HG02852 (cell line): ENCODE measurements at regions not wholly inside any gene's neighbourhood (a gene's known extent, or its start where the extent isn't known, plus 50 kb on each side); places are given as distances from the start of the nearest gene placed in this dataset.

Experiments
- ATAC-seq: cut with Tn5 transposase; IDR thresholded peaks from one replicate; pipeline ENCODE4 v1.9.1; 2021; ENCODE audit warnings: mild to moderate bottlenecking, moderate library complexity; ENCODE audit not compliant: unreplicated experiment

DNA sequence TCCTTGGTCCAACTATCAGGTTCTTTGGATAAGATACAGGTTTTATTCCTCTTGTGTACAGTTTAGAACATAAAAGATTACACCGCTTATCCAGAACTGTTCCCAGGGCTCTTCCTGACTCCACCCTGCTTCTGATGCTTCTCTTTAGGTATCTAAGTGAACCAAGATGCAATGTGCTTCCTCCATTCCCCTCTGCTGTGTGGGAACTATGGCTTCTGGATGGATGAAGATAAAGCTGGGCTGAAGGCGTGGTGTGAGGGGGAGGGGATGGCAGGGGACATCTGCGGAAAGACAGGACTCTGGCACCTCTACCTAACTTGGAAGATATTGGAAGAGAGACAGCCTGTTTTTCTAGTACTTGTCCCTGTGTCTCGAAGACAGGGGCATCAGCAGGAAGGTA is 209.9 kb upstream of the TBX20 start:
- no peak for ATAC-seq

GRCh38 chr7:35463176-35463700 is 209.3 kb upstream of the TBX20 start:
- no peak for ATAC-seq

DNA sequence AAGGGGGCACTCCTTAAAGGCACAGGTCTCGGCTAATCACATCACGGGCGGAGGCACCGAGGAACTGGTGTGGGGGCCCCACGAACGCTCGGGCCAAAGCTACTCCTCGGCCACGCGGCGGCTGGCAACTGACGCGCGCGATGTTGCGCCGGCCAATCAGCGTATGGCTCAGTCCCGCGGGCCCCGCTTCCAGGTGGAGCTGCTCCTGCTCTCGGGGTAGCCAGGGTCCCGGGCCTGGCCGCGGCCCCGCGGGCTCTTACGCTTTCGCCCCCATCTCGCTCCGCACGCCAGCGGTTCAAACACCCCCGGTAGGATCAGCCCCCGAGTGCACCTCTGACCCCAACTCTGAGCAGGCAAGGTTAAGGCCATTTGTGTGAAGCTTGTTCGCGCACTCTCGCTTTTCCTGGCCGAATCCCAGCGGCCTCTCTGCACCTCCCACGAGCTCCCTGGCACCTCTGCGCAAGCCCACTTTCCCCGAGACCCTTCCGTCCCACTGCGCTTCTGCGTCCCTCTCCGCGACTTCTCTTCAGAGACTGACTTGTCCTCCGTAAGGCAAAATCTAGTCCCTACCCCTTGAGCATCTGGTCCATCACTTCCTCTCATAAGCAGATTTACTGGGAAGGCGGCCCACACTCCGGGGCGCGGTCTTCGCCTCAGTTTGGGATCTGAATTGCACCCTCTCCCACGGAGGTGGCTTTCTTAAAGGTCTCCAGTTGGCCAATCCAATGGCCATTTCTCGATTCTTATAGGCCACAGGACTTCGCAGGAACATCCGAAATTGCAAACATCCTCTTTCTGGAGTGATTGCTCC is 200.9 kb upstream of the TBX20 start:
- no peak for ATAC-seq

- no peak for ATAC-seq
Observed at GRCh38 chr7:35450456-35451214, 196.7 kb upstream of the TBX20 start.

GRCh38 chr7:35448486-35448885 is 194.6 kb upstream of the TBX20 start:
- no peak for ATAC-seq

GRCh38 chr7:35446091-35446490 is 192.2 kb upstream of the TBX20 start:
- ATAC-seq = no peak

DNA sequence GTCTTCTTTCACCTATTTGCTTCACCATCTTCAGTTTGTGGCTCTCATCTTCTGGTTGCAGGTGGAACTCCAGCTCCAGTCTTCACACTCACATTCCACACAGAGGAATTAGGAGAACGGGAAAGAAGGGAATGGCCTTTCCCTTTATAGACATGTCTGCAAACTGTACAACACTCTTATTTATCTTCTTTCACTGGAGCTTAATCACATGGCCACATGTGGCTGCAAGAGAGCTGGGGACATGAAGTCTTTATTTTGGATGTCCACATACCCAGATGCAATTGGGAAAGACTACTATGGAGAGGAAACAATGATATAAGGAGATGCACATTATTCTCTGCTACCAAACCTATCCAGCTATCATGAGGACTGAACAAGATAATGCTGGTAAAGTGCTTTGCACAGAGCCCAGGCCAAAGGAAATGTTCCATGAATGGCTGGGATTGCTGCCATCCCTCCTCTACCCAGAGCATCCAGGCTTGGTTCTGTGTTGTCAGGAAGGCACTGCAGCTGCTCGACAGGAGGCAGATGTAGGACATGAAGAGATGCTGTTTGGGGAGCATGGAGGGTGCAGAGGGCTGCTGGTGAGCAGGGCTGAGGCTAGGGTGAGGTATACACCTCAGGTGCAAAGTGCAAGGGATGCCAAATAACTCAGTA is 183.8 kb upstream of the TBX20 start:
- ATAC-seq = no peak

- ATAC-seq = no peak
Observed at GRCh38 chr7:35436452-35436851, 182.6 kb upstream of the TBX20 start.

- ATAC-seq = no peak
Observed at GRCh38 chr7:35430547-35431153, 176.8 kb upstream of the TBX20 start.

DNA sequence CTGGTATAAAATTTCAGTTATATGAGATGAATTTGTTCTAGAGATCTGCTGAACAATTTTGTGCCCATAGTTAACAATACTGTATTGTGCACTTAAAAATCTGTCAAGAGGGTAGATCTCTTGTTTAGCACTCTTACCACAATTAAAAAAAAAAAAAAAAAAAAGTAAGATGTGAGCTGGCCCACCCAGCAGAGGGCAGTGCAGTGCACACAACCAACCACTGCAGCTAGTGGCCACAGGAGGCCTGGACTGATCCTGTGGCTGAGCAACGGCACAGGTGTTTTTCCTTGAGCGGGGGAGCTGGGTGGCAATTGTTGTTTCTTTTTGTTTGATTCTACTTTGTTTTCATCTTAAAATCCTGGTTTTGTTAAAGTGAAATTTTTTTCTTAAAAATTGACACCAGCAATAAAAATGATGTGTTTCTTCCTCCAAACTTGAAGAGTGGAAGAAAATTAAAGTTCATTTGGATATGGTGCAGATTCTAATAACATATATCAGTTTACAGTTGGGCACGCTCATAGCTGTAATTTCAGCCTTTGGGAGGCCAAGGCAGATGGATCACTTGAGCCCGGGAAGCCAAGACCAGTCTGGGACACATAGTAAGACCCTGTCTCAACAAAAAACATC is 171.1 kb upstream of the TBX20 start:
- peak; percentile 67 for ATAC-seq

DNA sequence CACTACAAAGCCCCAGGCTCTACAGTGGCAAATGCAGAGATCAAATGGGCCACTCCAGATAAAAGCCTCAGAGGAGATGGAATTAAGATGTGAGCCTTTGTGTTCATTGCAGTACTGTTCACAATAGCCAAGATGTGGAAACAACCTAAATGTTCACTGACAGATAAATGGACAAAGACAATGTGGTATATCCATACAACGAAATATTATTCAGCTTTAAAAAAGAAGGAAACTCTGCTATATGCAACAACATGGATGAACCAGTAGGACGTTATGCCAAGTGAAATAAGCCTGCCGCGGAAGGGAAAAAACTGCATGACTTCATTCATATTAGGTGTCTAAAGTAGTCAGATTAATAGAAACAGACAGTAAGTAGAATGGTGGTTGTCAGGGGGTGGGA is 170.5 kb upstream of the TBX20 start:
- ATAC-seq = no peak

GRCh38 chr7:35422715-35423114 is 168.8 kb upstream of the TBX20 start:
- ATAC-seq = no peak

- no peak for ATAC-seq
Observed at GRCh38 chr7:35420656-35421055, 166.8 kb upstream of the TBX20 start.

DNA sequence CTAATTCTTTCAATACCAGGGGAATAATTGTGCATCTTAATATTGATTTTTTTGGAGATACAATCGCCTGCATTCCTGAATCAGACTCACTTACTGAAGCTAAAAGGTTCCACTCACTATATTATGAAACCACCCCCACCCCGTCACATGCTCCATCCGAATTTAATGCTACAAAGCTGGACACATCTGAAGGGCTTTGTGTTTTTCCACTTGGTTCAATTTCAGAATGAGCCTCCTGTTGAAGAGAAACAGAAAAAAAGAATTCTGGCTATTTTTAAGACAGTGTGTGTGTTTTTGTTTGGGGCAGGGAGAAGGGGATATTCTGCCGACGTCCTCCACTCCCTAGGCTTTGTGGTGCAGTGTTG is 165.5 kb upstream of the TBX20 start:
- ATAC-seq = no peak

- no peak for ATAC-seq
Observed at GRCh38 chr7:35418716-35419390, 165.0 kb upstream of the TBX20 start.

- no peak for ATAC-seq
Observed at GRCh38 chr7:35416568-35416967, 162.7 kb upstream of the TBX20 start.

DNA sequence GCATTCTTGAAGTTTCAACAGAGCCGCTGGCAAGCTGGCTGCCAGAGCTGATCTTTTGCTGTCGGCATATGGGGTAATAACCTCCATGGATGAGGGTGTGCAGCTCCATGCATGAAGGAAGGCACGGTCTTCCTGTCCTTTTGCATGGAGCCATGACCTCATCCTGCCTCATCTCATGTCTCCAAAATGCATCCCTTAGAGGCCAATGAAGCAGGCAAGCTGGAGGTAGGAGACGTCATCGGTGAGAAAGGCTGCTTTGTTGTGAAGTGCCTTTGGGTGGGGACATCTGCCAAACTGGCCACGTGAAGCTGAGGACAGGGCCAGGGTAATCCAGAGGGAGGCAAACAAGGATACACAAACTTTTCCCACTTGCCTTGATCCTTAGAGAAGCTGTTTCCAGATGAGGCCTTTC is 161.5 kb upstream of the TBX20 start:
- ATAC-seq = no peak

- no peak for ATAC-seq
Observed at GRCh38 chr7:35411331-35411730, 157.4 kb upstream of the TBX20 start.

GRCh38 chr7:35405461-35405860 is 151.6 kb upstream of the TBX20 start:
- ATAC-seq = no peak

GRCh38 chr7:35401217-35401879 is 147.4 kb upstream of the TBX20 start:
- no peak for ATAC-seq
